HG02884 (cell line): ENCODE measurements at regions not wholly inside any gene's neighbourhood (a gene's known extent, or its start where the extent isn't known, plus 50 kb on each side); places are given as distances from the start of the nearest gene placed in this dataset.

Source experiments
- ATAC-seq: cut with Tn5 transposase; IDR thresholded peaks from one replicate; pipeline ENCODE4 v1.9.1; 2021; ENCODE audit warnings: mild to moderate bottlenecking, moderate library complexity; ENCODE audit not compliant: unreplicated experiment

DNA sequence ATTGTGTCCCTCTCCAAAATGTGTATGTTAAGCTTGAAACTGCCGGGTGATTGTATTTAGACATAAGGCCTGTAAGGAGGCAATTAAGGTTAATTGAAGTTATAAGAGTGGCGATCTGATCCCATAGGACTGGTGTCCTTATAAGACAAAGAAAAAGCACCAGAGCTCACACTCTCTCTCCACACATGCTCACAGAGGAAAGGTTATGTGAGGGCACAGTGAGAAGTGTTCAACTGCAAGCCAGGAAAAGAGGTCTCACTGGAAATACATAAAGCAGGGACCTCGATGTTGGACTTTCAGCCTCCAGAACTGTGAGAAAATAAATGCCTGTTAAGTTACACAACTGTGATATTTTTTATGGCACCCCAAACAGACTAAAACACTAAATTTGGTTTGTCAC is 1233.8 kb upstream of the CNTN5 start:
- ATAC-seq = no peak

DNA sequence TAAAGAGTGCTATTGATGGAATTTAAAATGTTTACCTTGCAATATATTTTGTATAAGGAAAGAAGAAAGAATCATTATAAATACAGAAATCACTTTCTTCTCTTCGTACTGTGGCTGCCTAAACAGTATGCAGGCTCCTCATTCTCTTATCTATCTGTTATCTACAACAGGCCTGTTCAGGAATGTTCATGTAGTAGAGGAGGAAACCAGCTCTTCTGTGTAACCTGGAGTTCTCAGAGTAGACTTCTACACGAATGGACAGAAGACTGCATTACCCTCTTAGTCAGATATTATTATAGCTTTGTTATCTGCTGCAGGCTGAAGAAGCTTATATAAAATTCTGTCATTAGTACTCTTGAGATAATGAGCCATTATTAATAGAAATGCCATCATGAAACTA is 1225.9 kb upstream of the CNTN5 start:
- ATAC-seq = no peak

DNA sequence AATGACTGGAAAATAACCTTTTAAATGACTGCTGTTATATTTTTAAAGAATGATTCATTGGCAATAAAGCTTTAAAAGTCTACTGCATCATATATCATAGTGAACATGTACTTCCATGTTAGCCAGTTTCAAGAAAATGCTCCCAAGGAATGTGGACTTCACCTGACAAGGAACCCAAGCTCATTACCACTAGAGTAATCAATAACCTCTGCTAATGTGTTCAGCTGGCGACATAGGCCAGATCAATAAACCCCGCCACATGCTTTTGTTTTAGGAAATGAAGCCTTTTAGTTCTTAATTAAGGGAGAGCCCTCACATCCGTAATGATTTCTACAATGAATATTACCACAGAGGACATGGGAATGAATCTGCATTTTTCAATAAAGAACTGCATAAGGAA is 1219.9 kb upstream of the CNTN5 start:
- ATAC-seq = no peak

DNA sequence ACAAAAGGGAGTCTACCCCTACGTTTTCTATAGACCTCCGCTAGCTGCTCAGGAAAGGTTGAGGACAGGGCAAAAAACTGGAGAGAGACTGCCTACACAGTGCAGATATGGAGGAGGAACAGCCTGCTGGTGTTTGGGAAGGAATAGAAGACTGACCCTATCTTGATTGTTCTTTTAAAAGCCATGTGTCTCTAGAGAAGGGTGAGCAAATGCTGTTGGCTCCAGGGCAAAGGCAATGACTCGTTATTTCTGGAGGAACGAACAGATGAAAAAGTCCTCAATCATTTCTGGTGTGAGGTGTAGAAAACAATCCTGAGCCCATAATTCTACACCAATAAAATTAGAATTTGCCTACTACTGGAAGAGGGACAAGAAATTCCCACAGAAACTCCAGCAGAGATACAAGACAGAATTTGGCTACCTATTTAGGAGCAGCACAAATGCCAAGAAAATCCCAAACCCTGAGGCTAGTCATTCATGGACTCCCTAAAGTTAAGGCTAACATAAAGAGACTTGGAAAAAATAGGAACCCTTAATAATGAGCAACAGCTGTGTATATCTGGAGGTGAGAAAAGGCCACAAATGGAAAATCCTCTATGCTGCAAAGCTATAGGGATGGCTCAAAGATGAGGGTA is 1206.3 kb upstream of the CNTN5 start:
- ATAC-seq = no peak

DNA sequence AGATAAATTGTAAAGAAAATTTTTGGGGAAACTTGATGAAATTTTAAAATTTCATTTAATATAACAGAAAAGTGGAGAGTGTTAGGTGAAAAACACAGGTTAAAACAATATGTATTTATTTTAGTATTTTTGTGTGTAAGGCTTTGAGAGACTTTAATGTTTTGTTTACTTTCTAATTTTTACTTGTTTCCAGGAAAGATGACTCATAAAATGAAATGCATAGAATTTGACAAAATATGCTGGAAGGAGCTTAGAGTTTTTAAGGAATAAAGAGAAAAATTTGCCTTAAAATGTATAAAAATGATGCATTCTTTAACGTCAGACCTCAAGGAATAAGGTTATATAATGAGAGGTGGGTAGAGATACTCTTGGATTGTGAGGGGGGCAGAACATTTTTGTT is 1205.1 kb upstream of the CNTN5 start:
- ATAC-seq = no peak

DNA sequence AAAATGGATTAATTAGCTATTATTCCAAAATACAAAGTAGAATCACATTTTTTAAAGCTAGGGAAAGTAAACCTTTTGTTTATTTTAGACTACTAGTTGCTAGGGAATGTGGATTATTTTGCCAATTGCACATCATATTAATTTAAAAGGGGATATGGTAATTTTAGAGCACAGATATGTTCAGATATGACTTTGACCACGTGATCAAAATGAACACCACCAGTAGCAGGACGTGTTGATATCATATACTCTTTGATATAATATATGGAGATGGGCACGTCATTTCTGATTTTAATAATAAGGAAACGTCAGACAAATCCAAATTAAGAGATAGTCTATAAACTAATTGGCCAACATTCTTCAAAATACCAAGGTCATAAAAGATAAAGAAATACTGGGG is 1188.3 kb upstream of the CNTN5 start:
- no peak for ATAC-seq

DNA sequence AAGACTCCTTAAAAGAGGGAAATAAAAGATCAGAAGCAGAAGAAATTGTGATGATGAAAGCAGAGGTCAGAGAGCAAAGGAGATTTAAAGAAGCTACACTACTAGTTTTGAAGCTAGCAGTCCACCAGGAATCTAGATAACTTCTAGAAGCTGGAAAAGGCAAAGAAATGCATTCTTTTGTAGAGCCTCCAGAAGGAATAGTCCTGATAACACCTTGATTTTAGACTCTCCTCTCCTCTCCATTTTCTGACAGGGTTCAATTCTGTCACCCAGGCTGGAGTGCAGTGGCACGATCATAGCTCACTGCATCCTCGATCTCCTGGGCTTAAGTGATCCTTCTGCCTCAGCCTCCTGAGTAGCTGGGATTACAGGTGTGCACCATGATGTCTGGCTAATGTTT is 1187.3 kb upstream of the CNTN5 start:
- no peak for ATAC-seq

DNA sequence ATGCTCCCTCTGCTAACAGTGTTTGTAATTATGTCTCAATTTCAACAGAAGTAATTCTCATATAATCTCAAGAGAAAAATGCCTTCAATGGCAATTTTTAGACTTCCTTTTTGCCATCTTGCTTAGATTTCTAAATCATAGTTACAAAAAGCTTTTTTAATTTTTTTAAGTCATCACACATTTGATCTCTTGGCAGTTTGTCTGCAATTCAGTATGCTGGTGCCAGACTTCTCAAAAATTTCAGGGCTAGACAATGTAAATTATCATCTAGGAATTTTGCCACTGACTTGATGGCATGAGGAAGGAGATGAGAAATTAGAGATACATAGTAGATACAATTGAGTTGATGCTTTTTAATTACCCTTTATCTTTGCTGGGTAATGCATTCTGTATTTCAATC is 1176.7 kb upstream of the CNTN5 start:
- ATAC-seq = no peak

DNA sequence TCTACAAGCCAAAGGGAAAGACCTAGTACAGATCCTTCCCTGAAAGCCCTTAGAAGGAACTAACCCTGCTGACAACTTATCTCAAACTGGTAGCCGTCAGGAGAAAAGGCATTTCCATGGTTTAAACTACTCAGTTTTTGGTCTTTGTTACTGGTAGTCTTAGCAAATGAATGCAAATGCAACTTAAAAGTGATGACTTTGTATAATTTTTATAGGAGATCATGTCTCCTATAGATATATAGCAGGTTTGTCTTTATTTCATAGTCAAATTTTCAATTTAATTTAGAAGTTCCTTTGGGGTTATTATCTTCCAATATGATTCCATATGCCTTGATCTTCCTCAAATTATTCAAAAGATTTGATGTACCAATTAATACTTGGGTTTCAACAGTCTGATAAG is 1173.0 kb upstream of the CNTN5 start:
- ATAC-seq = no peak

DNA sequence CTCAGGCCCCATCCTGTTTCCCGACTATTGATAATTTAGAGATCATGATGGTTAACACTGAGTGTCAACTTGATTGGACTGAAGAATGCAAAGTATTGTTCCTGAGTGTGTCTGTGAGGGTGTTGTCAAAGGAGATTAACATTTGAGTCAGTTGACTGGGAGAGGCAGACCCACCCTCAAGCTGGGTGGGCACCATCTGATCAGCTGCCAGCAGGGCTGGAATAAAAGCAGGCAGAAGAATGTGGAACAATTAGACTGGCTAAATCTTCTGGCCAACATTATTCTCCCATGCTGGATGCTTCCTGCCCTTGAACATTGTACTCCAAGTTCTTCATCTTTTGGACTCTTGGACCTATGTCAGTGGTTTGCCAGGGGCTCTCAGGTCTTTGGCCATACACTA is 1170.0 kb upstream of the CNTN5 start:
- no peak for ATAC-seq

DNA sequence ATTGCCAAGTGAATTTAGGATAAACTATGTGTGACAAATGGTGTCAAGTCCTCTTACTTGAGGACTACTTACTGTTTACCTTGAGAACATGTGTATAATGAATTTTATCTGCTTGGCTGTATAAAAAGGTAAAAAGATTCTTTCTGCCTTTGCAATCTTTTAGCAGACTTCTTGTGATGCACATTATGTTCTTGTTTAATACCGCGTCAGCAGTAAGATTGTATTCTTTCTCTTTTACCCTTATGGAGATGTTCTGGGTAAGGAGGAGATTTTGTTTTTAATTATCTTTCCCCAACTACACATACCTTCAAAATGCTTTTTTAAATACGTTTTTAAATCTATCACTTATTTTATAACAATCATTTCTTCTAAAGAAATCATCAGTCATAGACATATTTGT is 1166.4 kb upstream of the CNTN5 start:
- ATAC-seq = no peak

DNA sequence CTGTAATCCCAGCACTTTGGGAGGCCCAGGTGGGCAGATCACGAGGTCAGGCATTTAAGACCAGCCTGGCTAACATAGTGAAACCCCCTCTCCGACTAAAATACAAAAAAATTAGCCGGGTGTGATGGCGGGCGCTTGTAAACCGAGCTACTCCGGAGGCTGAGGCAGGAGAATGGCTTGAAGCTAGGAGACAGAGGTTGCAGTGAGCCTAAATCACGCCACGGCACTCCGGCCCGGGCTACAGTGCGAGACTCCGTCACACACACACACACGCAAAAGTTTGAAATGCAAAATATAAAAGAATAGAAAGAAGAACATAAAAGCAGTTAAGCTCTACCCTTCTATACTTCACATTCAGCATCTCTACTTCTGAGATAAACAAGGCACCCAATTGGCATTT is 1165.9 kb upstream of the CNTN5 start:
- no peak for ATAC-seq

DNA sequence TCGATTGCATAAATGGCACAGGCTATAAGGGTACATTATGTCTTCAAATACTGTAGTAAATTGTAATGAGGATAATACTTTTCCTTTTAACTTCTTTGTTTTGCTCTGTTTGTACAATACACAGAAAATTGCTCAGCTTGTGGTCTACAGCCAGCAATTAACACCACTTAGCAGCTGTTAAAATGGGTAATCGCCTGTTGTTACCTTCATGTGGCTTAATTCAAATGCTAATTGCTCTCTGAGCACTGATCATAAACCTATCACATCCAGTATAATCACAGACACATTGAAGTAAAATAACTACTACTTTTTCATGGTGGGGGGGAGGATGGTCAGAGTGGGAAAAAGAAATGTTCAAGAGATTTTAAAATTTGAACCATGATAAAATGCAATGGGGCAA is 1164.1 kb upstream of the CNTN5 start:
- no peak for ATAC-seq

DNA sequence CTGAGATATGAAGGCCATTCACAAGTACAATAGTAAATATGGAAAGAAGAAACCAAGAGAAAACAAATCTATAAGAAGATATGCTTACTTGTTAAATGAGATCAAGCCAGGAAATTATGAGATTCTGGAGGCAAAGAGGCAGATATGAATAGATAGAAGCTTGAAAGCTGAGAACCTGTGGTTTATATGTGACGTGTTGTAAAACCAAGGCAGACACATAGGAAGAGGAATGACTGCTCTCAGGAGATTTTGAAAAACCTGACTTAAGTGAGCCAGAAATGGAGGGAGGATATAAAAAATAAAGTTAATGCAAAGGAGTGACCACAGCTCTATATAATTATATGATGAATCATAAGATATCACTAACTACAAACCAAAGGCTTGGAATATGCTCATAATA is 1160.5 kb upstream of the CNTN5 start:
- no peak for ATAC-seq

DNA sequence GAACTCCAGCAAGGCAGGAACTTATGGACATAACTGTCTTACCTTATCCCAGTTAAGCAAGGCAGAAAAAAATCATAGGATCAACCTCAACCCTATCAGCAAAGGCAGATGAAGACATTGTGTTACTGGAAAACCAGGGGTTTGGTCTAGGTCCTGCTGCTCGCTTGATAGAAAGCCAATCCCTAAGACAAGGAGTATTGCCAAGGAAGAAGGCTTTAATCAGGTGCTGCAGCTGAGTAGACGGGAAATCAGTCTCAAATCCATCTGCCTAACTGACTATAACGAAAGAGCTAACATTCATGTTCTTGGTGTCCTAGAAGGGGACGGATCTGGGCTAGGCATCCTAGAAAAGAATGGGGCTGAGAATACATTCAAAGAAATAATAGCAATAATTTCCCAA is 1158.7 kb upstream of the CNTN5 start:
- no peak for ATAC-seq

DNA sequence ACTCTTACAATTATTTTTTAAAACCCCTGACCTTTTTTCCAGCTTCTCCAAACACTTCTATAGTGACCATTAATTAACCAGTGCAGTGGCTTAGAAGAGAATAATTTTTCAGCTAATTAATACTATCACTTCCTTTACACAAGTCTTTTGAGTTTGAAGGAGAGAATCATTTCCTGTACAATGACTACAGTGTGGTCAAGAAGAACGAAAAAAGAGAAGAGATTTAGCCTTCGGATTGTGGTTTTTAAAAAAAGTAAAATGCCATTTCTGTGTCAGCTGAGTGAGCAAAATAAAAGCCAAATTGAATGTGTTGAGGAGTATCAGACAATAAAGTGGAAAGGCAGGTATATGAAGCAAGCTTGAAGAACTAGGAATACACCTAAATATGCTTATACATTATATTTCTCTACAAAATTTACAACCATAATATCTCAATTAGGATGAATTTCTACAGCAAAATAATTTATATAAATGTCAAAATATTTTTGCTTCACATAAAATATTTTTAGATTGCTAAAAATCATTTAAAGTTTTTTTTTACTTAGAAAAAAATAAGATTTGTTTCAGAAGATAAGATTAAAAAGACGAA is 1155.2 kb upstream of the CNTN5 start:
- no peak for ATAC-seq

DNA sequence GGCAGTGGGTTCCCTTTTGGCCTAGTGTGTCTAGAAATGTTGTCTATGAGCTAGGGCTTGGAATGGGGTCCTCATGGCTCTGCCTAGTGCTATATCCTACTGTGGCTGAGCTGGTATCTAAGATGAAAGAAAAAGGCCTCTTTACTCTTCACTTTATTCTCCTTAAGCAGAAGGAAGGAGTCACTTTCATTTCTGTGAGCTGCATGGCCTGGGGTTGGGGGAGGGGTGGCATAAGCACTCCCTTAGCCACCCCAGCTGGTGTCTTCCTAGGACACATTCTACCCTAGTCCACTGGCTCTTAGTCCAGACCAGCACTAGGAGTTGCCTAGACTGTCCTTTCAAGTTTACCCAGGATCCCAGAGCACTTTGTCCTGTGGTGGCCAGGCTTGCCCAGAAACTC is 1148.9 kb upstream of the CNTN5 start:
- no peak for ATAC-seq

DNA sequence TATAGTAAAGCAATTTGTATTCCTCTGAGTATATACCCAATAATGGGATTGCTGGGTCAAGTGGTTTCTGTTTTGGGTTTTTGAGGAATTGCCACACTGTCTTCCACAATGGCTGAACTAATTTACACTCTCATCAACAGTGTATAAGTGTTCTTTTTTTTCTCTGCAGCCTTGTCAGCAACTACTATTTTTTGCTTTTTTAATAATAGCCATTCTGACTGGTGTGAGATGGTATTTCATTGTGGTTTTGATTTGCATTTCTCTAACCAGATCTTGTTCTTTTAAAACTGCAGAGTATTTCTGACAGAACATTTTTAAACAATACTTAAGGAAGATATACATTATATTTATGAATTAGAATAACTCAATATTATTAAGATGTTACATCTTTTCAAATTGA is 1140.5 kb upstream of the CNTN5 start:
- ATAC-seq = no peak

DNA sequence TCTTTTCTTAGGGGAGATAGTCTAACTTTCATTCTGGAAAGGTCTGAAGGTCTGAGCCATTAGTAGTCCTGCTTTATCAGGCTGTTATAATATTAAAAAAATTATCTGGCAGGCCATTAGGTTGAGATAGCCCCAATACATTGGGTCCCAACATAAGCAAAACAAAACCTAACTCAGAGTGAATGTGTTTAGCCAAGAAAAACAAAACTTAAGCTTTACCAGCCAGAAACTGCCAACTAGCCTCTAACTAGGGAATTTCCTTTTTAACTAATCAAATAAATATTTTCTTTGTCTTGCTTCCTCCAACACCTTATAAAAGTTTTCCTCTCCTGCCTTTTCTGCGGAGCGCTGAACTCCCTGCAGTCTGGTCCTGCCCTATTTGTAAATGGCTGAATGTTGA is 1137.7 kb upstream of the CNTN5 start:
- no peak for ATAC-seq

DNA sequence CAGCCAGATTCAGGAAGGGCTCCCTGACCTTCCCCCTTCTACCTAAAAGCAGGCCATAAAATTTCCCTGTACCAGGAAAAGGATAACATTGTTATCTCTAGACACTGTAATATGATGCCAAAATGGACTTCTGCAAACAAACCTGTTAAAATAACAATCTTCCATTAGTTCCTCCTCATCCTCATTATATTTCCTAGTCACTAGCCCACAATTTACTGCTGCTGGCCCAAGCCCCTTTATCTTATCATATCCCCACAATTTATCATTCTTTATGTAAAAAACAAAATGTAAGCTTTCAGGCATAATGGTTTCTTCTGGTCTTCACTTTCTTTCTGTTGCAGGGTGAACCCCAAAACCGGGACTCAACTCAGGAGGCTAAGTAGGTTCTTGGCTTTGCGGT is 1132.1 kb upstream of the CNTN5 start:
- no peak for ATAC-seq

DNA sequence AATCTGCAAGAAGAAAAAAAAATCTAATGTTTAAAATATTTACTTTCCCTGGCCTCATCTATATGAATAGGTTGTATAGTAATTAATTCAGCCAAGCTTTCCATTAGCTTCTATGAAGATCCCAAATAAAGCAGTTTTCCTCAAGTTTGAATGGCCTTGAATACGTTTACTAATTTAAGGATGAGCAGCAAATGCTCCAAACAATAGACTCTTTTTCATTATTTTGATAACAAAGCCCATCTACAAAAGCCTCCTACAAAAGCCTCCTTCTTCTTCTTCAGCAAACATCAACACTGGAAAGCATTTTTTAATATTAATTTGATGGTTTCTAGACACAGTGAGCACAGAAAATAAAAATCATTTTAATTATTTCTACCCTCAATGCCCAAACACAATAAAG is 1130.3 kb upstream of the CNTN5 start:
- ATAC-seq = no peak

DNA sequence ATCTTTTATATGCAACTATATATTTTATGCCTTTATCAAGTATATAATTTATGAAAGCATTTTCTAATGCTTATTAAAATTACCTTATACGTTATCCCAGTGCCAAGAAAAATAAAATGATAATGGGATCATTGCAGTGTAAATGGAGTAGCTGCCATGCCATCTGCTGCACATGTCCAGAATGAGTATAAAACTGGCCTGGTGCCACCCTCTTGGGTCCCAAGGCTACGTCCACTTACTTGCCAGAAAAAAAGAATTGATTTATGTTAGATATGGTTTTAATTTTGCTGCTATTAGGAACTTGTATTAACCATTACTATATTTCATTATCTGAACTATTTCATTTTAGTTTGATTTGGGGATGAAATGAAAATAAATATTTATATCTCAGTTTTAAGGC is 1127.1 kb upstream of the CNTN5 start:
- ATAC-seq = no peak

DNA sequence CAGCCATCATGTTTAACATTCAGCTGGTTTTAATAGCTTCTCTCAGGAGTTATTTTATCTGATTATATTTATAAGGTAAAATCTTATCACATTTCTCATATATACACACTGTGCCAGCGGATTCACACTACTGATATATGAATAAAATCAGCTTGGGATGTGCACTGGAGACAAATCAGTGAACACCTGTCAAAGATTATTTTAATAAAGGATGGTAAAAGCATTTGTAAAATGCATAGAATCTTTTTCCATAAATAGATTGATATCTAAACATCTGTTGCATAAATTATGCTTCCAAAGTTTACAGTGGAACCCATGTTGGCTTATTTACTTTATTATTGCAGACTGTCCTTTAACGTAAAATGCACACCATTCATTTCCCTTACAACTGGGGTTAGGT is 1125.8 kb upstream of the CNTN5 start:
- ATAC-seq = no peak
